Pancreas (tissue), 10 donors: ENCODE measurements at regions not wholly inside any gene's neighbourhood (a gene's known extent, or its start where the extent isn't known, plus 50 kb on each side); places are given as distances from the start of the nearest gene placed in this dataset.

Experiments
- ATAC-seq, 4 donors: fragments of 200-7000 bp; cut with Tn5 transposase; one replicate each; pipeline versions ENCODE4 v1.8.0 to v1.9.1; 2020; ENCODE audit warnings: mild to moderate bottlenecking in 4 of 4, moderate library complexity in 4 of 4
- DNase-seq, 6 donors: peaks; one replicate each; pipeline ENCODE4 v3.0.0-alpha.2; 2020
- FAIRE-seq: peaks from 2 replicates; lab custom pipeline; 2012; peaks lifted over from hg19 to GRCh38; lab: Jason Lieb, UNC
- H3K27ac ChIP-seq, 4 donors: fragments of 200-600 bp; sonication (generic); 1 replicate in 3 of 4; 2 replicates in 1 of 4; pipeline versions ENCODE4 v1.5.0 to v1.8.0; 2020
- H3K27me3 ChIP-seq, 4 donors: fragments of 200-600 bp; one replicate each; pipeline ENCODE4 v1.8.0; 2021
- H3K36me3 ChIP-seq, 3 donors: fragments of 200-600 bp; sonication (generic) in 1 of 3; one replicate each; pipeline versions ENCODE4 v1.5.0 to v1.8.0; 2020 to 2021
- H3K4me1 ChIP-seq, 3 donors: fragments of 200-600 bp; one replicate each; pipeline ENCODE4 v1.8.0; 2021
- H3K4me3 ChIP-seq, 4 donors: fragments of 200-600 bp; sonication (generic) in 2 of 4; one replicate each; pipeline versions ENCODE4 v1.5.0 to v1.8.0; 2020 to 2021
- H3K9me3 ChIP-seq, 4 donors: fragments of 200-600 bp; one replicate each; pipeline ENCODE4 v1.8.0; 2021
- CTCF ChIP-seq, 4 donors: fragments of 200-600 bp; sonication (generic) in 3 of 4; IDR thresholded peaks; one replicate each; pipeline versions ENCODE4 v1.5.0 to v1.8.0; 2021; ENCODE audit warnings: antibody characterized with exemption in 4 of 4
- WGBS, 2 donors: extraction: QIAGEN DNeasy Blood & Tissue Kit; methylation state at CpG; one replicate each; pipeline ENCODE4 v1.1.7; 2013; 5-methylcytosine and 5-hydroxymethylcytosine counted together
- intact Hi-C, 3 donors: fragments of 100-400 bp; cut with DNase I; formaldehyde crosslinking; loops; one replicate each; pipeline versions ENCODE4 v1.11.1 to v1.14.2; 2022
- donor health status: healthy with polysubstance abuse.
- donor health status: DM: no; HTN: no; CAD: no; lungs with moderate emphysema.
- donor health status: DM: no; HTN: no; CAD: no.
- donor health status: control.
- donor health status: control.
- donor health status: Bipolar disorder and iron deficiency.
- donor health status: DM: yes; HTN: yes; CAD: no.
- donor health status: DM: no; HTN: no; CAD: no.
- donor health status: DM: no; HTN: no; CAD: no.
- donor health status: DM: yes; HTN: yes; CAD: no.

GRCh38 chrX:69362354-69362753, 141.8 kb upstream of the NALF2 start:
- 82 to 93% methylated on average over 5 of the region's 5 CpGs for WGBS, 2 donors
- no peaks in the 10 kb centered on the region for H3K27me3 ChIP-seq
- ATAC-seq, result no peak
- intact Hi-C loops, result no loop called here
- no peak overlapping the region for H3K27ac ChIP-seq
- H3K4me1 ChIP-seq, result no peaks in the 10 kb centered on the region
- H3K36me3 ChIP-seq, result no peaks in the 10 kb centered on the region
- H3K9me3 ChIP-seq, result no peaks in the 10 kb centered on the region
- H3K4me3 ChIP-seq, result no peak overlapping the region
- FAIRE-seq, result no peak
- no peak for DNase-seq
- no peak for TF ChIP-seq CTCF (IDR thresholded peaks at IDR 0.05)

GRCh38 chrX:69361311-69361845, 142.7 kb upstream of the NALF2 start:
- Histone ChIP-seq H3K4me3 (no peak overlapping the region), H3K9me3 (no peaks in the 10 kb centered on the region), H3K4me1 (no peaks in the 10 kb centered on the region), H3K27ac (no peak overlapping the region), H3K36me3 (no peaks in the 10 kb centered on the region), H3K27me3 (no peaks in the 10 kb centered on the region)
- FAIRE-seq, result no peak
- WGBS, 2 donors, result 17 to 22% methylated on average over 5 of the region's 5 CpGs
- intact Hi-C loops, result no loop called here
- ATAC-seq, result peak in 2 of 4 donors; percentile 35 to 37
- DNase-seq, result no peak
- TF ChIP-seq CTCF (IDR thresholded peaks at IDR 0.05), result no peak

GRCh38 chrX:69357317-69357716, 146.8 kb upstream of the NALF2 start:
- Histone ChIP-seq H3K4me3 (no peak overlapping the region), H3K9me3 (no peaks in the 10 kb centered on the region), H3K4me1 (no peaks in the 10 kb centered on the region), H3K27ac (no peak overlapping the region), H3K36me3 (no peaks in the 10 kb centered on the region), H3K27me3 (no peaks in the 10 kb centered on the region)
- TF ChIP-seq CTCF (IDR thresholded peaks at IDR 0.05), result no peak
- intact Hi-C loops, result no loop called here
- ATAC-seq (no peak), DNase-seq (no peak), FAIRE-seq (no peak)
- 72 to 74% methylated on average over 2 of the region's 2 CpGs for WGBS, 2 donors

- WGBS, 2 donors, result 17 to 24% methylated on average over 2 of the region's 2 CpGs
- H3K9me3 ChIP-seq, result no peaks in the 10 kb centered on the region
- H3K4me3 ChIP-seq, result no peak overlapping the region
- TF ChIP-seq CTCF (IDR thresholded peaks at IDR 0.05), result no peak
- ATAC-seq (peak; percentile 66 to 97 (median 88)), DNase-seq (peak in 3 of 6 donors; percentile 29 to 40 (median 34)), FAIRE-seq (no peak)
- H3K27me3 ChIP-seq, result peaks cover 0 to 4% (median 0%) of the 10 kb centered on the region in 4 donors
- intact Hi-C loops, result no loop called here
- no peaks in the 10 kb centered on the region for H3K4me1 ChIP-seq
- H3K36me3 ChIP-seq, result no peaks in the 10 kb centered on the region
- H3K27ac ChIP-seq, result no peak overlapping the region
Measured at GRCh38 chrX:69324851-69325250, 159.6 kb upstream of the PJA1 start.

GRCh38 chrX:69323786-69324720, 158.8 kb upstream of the PJA1 start:
- DNase-seq, result no peak

More at GRCh38 chrX:69323786-69324720, 158.8 kb upstream of the PJA1 start:
- Histone ChIP-seq H3K36me3 (no peaks in the 10 kb centered on the region), H3K27ac (no peak overlapping the region), H3K4me3 (no peak overlapping the region), H3K4me1 (no peaks in the 10 kb centered on the region), H3K9me3 (no peaks in the 10 kb centered on the region), H3K27me3 (peaks cover 0 to 4% (median 0%) of the 10 kb centered on the region in 4 donors)
- FAIRE-seq (no peak), ATAC-seq (no peak)
- WGBS, 2 donors, result 73 to 79% methylated on average over 9 of the region's 9 CpGs
- intact Hi-C loops, result no loop called here
- TF ChIP-seq CTCF (IDR thresholded peaks at IDR 0.05), result no peak
